Adrenal gland (tissue), 5 donors: ENCODE measurements at regions not wholly inside any gene's neighbourhood (a gene's known extent, or its start where the extent isn't known, plus 50 kb on each side); places are given as distances from the start of the nearest gene placed in this dataset.

Source experiments
- POLR2A ChIP-seq, 2 donors: fragments of 450-650 bp; IDR thresholded peaks; one replicate each; pipeline ENCODE4 v1.6.1; 2017; ENCODE audit warnings: antibody characterized with exemption in 2 of 2, mild to moderate bottlenecking in 2 of 2, moderate library complexity in 1 of 2
- TF ChIP-seq, protein P1 (sequence below), 6 experiments: fragments of 450-650 bp in 4 of 6; fragments of 200-600 bp in 2 of 6; sonication (generic) in 1 of 6; IDR thresholded peaks; 1 replicate in 5 of 6; 2 replicates in 1 of 6; pipeline versions ENCODE4 v1.5.1 to v1.8.0; 2016 to 2021; ENCODE audit warnings: antibody characterized with exemption in 6 of 6, mild to moderate bottlenecking in 2 of 6, moderate library complexity in 1 of 6
- donor health status: DM: no; HTN: no; CAD: no.

- TF ChIP-seq POLR2A (IDR thresholded peaks at IDR 0.05): no peak
- TF ChIP-seq, protein P1, sequence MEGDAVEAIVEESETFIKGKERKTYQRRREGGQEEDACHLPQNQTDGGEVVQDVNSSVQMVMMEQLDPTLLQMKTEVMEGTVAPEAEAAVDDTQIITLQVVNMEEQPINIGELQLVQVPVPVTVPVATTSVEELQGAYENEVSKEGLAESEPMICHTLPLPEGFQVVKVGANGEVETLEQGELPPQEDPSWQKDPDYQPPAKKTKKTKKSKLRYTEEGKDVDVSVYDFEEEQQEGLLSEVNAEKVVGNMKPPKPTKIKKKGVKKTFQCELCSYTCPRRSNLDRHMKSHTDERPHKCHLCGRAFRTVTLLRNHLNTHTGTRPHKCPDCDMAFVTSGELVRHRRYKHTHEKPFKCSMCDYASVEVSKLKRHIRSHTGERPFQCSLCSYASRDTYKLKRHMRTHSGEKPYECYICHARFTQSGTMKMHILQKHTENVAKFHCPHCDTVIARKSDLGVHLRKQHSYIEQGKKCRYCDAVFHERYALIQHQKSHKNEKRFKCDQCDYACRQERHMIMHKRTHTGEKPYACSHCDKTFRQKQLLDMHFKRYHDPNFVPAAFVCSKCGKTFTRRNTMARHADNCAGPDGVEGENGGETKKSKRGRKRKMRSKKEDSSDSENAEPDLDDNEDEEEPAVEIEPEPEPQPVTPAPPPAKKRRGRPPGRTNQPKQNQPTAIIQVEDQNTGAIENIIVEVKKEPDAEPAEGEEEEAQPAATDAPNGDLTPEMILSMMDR (IDR thresholded peaks at IDR 0.05): no peak
These were observed 392.9 kb downstream of the NOVA1 start for GRCh38 chr14:26204728-26205479.
